Ascending aorta (tissue), 2 donors: ENCODE measurements at regions not wholly inside any gene's neighbourhood (a gene's known extent, or its start where the extent isn't known, plus 50 kb on each side); places are given as distances from the start of the nearest gene placed in this dataset.
"Not testable (repeated sequence)": the region's sequence is repeated elsewhere in the genome, so short reads cannot be mapped to it uniquely, and the experiment has no call there.

Experiments used
- DNase-seq, 2 donors: peaks; one replicate each; pipeline ENCODE4 v3.0.0-alpha.2; 2019; ENCODE audit warnings: low spot score in 2 of 2
- H3K27ac ChIP-seq, 2 donors: fragments of 200-600 bp; sonication (generic); one replicate each; pipeline ENCODE4 v1.5.1; 2016 to 2017; ENCODE audit warnings: mild to moderate bottlenecking in 1 of 2
- H3K27me3 ChIP-seq: fragments of 200-600 bp; sonication (generic); one replicate; pipeline ENCODE4 v1.5.1; 2017
- H3K36me3 ChIP-seq, 2 donors: fragments of 200-600 bp; sonication (generic); one replicate each; pipeline ENCODE4 v1.5.1; 2016
- H3K4me1 ChIP-seq, 2 donors: fragments of 200-600 bp; sonication (generic); one replicate each; pipeline ENCODE4 v1.5.1; 2016 to 2017; ENCODE audit warnings: mild to moderate bottlenecking in 1 of 2
- H3K4me3 ChIP-seq, 2 donors: fragments of 200-600 bp; sonication (generic); one replicate each; pipeline ENCODE4 v1.5.1; 2016 to 2017; ENCODE audit warnings: mild to moderate bottlenecking in 1 of 2
- H3K9me3 ChIP-seq, 2 donors: fragments of 200-600 bp; sonication (generic); one replicate each; pipeline ENCODE4 v1.5.1; 2016
- CTCF ChIP-seq, 3 experiments: fragments of 200-600 bp in 2 of 3; fragments of 450-650 bp in 1 of 3; sonication (generic) in 2 of 3; IDR thresholded peaks; one replicate each; pipeline ENCODE4 v1.5.1; 2016 to 2019; ENCODE audit warnings: antibody characterized with exemption in 3 of 3, mild to moderate bottlenecking in 1 of 3, moderate library complexity in 1 of 3
- intact Hi-C: fragments of 100-400 bp; cut with DNase I; formaldehyde crosslinking; loops from one replicate; pipeline ENCODE4 v1.15.1; 2023

GRCh38 chr4:120218981-120219380, 152.3 kb upstream of the MAD2L1 start:
- Histone ChIP-seq H3K4me1 (no peaks in the 10 kb centered on the region), H3K9me3 (peaks cover 0 to 3% of the 10 kb centered on the region in 2 donors), H3K4me3 (no peak overlapping the region), H3K27me3 (no peaks in the 10 kb centered on the region), H3K36me3 (no peaks in the 10 kb centered on the region), H3K27ac (no peak overlapping the region)
- TF ChIP-seq CTCF (IDR thresholded peaks at IDR 0.05) = no peak
- intact Hi-C loops = no loop called here
- DNase-seq = no peak

DNA sequence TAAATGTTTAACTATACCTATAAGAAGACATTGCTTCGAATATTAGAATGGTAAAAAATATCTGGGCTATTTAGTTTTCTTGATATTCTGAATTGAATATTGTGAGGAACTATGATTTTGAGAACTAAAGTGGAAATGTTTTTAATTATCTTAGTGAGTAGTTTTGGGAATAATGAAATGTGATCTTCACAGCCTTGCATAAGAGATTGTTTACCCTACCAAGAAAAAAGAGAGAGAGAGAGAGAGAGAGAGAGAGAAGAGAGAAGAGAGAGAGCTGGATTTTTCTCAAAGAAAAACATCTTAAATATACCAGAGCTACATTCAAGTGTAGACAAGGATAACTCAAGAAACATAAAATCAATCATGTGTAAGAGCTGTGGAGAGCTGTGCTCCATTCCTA, 148.7 kb upstream of the MAD2L1 start:
- Histone ChIP-seq H3K36me3 (no peaks in the 10 kb centered on the region), H3K27me3 (no peaks in the 10 kb centered on the region), H3K9me3 (peaks cover 0 to 3% of the 10 kb centered on the region in 2 donors), H3K4me1 (no peaks in the 10 kb centered on the region), H3K4me3 (no peak overlapping the region), H3K27ac (no peak overlapping the region)
- intact Hi-C loops = no loop called here
- no peak for TF ChIP-seq CTCF (IDR thresholded peaks at IDR 0.05)
- no peak for DNase-seq

GRCh38 chr4:120211408-120212015, 144.9 kb upstream of the MAD2L1 start:
- no peak overlapping the region for H3K27ac ChIP-seq
- intact Hi-C loops = no loop called here
- no peaks in the 10 kb centered on the region for H3K9me3 ChIP-seq
- no peaks in the 10 kb centered on the region for H3K4me1 ChIP-seq
- H3K27me3 ChIP-seq = no peaks in the 10 kb centered on the region
- TF ChIP-seq CTCF (IDR thresholded peaks at IDR 0.05) = no peak
- no peaks in the 10 kb centered on the region for H3K36me3 ChIP-seq
- no peak overlapping the region for H3K4me3 ChIP-seq
- DNase-seq = no peak

- intact Hi-C loops = no loop called here
- DNase-seq = no peak
- Histone ChIP-seq H3K4me3 (no peak overlapping the region), H3K27ac (no peak overlapping the region), H3K4me1 (no peaks in the 10 kb centered on the region), H3K9me3 (no peaks in the 10 kb centered on the region), H3K27me3 (no peaks in the 10 kb centered on the region), H3K36me3 (no peaks in the 10 kb centered on the region)
- no peak for TF ChIP-seq CTCF (IDR thresholded peaks at IDR 0.05)
These were observed 143.1 kb upstream of the MAD2L1 start for GRCh38 chr4:120209706-120210105.

GRCh38 chr4:120207021-120207420, 140.4 kb upstream of the MAD2L1 start:
- Histone ChIP-seq H3K4me1 (no peaks in the 10 kb centered on the region), H3K36me3 (no peaks in the 10 kb centered on the region), H3K4me3 (no peak overlapping the region), H3K27me3 (no peaks in the 10 kb centered on the region), H3K27ac (no peak overlapping the region), H3K9me3 (no peaks in the 10 kb centered on the region)
- intact Hi-C loops = no loop called here
- no peak for TF ChIP-seq CTCF (IDR thresholded peaks at IDR 0.05)
- no peak for DNase-seq

DNA sequence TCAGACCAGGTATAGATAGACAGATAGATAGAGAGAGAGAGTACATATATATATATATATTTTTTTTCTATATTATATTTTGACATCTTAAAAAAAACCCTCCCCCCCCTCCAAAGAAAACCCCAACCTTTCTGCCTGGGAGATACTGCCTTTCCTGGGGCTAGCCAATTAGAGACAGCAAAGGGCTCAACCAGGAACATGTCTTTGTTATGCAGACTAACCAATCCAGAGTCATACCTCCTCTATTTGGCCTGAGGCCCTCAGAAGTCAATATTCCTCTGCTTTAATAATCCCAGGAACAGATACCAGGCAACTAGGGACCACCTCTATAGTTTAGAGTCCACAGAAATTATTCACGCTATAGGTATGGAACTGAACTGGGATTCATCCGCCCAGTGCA, 135.6 kb upstream of the MAD2L1 start:
- DNase-seq = no peak
- TF ChIP-seq CTCF (IDR thresholded peaks at IDR 0.05) = no peak
- Histone ChIP-seq H3K4me1 (no peaks in the 10 kb centered on the region), H3K36me3 (no peaks in the 10 kb centered on the region), H3K27ac (no peak overlapping the region), H3K9me3 (no peaks in the 10 kb centered on the region), H3K4me3 (no peak overlapping the region), H3K27me3 (no peaks in the 10 kb centered on the region)
- intact Hi-C loops = no loop called here

DNA sequence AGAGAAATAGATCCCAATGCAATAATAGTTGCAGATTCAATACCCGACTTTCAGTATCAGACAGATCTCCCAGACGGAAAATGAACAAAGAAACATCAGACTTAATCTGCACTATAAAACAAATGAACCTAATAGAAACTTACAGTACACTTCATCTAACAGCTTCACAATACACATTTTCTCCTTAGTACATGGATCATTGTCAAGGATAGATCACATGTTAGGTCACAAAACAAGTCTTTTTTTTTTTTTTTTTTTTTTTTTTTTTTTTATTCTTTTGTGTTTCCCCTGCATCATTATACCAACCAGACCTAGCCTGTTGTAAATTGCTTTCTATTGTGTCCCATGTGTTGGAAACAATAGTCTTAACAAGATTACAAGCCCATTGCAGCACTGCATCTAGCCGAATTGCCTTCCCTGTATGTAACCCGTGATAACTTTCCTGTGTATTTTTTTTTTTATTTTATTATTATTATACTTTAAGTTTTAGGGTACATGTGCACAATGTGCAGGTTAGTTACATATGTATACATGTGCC, 134.0 kb upstream of the MAD2L1 start:
- DNase-seq, H3K9me3 ChIP-seq, H3K36me3 ChIP-seq, H3K27ac ChIP-seq, H3K4me3 ChIP-seq, H3K27me3 ChIP-seq, H3K4me1 ChIP-seq, intact Hi-C loops: not testable (repeated sequence)
